ENCODE measurements at regions not wholly inside any gene's neighbourhood (a gene's known extent, or its start where the extent isn't known, plus 50 kb on each side); places are given as distances from the start of the nearest gene placed in this dataset.
"Not testable (repeated sequence)": the region's sequence is repeated elsewhere in the genome, so short reads cannot be mapped to it uniquely, and the experiment has no call there.

DNA sequence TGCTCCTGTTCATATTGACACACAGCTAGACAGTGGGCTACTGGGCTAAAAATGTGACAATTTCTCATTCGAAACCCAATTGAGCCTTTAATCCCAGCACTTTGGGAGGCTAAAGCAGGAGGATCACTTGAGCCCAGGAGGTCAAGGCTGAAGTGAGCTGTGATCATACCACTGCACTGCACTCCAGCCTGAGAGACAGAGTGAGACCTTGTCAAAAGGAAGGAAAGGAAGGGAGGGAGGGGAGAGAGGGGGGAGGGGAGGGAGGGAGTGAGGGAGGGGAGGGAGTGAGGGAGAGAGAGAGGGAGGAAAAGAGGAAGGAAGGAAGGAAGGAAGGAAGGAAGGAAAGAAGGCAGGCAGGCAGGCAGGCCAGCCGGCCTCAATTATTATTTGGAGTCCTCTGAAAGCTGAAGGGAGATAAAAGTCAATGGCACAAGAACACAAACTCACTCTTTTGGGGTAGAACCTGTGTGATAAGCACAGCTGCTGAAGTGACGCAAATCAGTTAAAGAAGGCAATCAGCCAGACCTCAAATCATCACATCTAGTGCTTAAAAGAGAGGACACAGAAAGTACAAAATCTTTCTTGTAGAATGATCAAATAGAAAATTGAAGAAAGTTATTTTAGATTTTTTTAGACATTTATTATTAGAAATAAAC, 98.1 kb downstream of the CCDC71L start:
- DNase-seq = no peak

DNA sequence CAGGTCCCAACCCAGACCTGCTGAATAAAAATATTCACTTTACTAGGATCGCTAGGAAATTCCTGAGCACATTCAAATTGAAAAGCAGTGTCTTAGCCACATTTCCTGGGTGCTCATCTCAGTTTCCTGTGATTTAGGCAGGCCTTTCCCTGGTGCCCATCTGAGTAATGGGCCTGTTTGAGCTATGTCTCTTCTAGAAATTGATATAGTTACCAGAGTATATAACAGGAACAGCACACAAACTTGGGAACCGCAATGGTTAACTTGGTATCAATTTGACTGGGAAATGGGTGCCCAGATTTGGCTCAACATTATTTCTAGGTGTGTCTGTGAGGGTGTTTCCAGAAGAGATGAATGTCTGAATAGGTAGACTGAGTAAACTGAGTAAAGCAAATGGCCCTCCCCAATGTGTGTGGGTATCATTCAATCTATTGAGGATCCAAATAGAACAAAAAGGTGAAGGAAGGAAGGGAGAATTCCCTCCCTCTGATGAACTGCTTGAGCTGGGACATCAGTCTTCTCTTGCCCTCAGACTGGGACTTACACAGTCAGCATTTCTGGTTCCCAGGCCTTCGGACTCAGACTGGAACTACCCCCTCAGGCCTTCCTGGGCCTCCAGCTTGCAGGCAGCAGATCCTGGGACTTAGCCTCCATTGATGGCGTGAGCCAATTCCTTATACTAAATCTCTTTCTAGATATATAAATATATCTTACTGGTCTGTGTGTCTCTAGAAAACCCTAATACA, 99.1 kb downstream of the CCDC71L start:
- no peak for DNase-seq

DNA sequence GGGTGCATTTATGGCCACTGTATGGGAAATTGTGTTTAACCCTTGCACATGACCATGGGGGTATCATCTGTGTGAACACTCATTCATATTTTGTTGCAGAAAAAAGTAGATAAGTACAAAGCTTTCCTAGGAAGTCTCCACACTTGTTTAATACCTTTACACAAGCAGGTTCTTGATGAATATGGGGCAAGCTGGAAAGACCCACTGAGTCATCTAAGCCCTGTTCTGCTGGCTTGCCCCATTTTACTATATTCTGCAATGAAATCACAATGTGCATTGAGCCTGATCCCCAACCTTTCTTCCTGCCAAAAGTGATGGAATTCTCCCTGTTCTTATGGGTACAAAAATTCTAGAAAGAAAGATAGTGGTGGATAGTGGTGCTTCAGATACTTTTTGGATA, 99.8 kb downstream of the CCDC71L start:
- DNase-seq = no peak

DNA sequence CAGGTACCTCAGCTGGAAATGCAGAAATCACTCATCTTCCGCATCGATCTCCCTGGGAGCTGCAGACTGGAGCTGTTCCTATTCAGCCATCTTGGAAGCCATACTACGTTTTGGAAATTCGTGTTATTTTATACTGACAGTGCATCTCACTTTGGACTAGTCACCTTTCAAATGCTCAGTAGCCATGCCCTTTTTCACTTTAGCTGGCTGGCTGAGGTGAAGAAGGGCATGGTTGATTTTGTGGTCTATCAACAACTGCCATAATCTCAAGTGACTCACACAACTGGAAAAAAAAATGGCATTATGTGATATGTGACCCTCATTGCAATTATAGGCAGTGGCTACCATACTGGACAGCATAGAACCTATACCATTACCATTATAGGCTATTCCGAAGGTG, 100.5 kb downstream of the CCDC71L start:
- no peak for DNase-seq

DNA sequence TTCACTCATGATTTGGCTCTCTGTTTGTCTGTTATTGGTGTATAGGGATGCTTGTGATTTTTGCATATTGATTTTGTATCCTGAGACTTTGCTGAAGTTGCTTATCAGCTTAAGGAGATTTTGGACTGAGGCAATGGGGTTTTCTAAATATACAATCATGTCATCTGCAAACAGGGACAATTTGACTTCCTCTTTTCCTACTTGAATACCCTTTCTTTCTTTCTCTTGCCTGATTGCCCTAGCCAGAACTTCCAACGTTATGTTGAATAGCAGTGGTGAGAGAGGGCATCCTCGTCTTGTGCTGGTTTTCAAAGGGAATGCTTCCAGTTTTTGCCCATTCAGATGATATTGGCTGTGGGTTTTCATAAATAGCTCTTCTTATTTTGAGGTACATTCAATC, 104.7 kb downstream of the CCDC71L start:
- DNase-seq = not testable (repeated sequence)

DNA sequence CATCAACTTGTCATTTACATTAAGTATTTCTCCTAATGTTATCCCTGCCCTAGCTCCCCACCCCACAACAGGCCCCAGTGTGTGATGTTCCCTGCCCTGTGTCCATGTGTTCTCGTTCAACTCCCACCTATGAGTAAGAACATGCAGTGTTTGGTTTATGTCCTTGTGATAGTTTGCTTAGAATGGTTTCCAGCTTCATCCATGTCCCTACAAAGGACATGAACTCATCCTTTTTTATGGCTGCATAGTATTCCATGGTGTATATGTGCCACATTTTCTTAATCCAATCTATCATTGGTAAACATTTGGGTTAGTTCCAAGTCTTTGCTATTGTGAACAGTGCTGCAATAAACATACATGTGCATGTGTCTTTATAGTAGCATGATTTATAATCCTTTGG, 106.3 kb downstream of the CCDC71L start:
- DNase-seq = not testable (repeated sequence)

DNA sequence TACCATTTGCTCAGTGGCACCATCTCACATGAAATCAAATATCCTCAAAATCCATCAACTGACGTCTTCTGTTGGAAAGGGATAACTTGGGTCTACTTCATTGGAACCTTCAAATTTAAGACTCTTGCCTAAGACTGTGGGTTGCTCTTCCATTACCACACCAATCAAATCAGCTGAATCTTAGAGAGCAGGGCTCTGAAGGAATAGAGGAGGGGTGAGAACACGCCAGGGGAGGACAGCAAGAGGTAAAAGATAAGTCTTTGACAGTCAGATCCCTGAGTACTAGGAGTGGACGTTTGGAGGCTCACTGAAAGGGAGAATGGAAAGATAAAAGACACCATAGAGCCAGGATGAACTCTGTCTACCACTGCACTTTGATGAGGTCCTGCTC, 107.5 kb downstream of the CCDC71L start:
- DNase-seq = no peak

DNA sequence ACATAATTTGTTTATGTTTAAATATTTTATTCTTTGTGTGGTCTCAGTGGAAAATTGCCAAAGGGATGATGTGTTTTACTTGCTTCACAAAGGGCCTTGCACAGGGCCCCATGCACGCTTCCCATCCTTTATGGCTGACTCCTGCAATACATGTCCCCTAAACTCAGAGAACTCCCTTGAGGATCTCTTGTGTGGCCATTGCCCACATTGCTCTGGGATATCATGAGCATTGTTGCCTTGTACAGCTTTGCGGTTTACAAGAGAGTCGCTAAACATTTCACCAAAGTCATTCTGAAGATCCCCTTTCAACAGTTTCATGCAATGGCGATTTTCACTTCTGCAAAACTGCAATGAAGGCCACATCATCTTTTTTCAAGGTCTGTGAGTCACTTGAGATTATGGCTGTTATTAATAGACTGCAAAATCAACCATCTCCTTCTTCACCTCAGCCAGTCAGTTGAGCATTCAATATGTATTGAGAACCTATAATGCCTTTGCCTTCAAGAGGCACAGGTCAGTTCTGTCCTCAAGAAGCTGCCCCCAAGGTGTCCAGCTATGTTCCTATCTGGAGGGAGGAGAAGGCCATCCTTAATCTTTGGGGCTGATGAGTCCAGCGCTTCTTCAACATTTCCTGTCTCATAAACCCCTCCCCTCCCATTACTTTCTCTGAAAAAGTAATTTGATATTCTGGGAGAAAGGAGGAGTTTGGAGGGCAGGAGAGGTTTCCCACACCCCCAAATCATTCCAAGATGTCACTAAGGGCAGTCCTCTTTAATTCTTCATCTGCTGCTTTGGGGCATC, 108.1 kb downstream of the CCDC71L start:
- DNase-seq = no peak

DNA sequence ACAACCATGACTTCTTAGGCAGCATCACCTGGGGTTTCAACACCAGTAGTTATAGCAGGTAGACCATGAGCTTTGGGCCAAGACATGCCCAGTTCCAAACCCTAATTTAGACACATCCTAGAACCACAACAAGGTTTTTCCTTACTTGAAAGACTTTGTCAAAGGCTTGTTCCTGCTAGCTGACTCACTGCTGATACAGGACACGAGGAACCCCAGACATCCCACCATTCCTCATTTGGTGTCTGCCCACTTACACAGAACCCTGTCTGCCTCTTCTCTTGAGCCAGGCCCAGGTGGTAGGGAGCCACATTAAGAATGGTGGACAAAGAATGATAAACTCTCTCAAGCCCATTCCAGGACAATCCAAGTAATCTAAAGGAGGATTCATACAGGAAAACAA, 109.0 kb downstream of the CCDC71L start:
- no peak for DNase-seq

DNA sequence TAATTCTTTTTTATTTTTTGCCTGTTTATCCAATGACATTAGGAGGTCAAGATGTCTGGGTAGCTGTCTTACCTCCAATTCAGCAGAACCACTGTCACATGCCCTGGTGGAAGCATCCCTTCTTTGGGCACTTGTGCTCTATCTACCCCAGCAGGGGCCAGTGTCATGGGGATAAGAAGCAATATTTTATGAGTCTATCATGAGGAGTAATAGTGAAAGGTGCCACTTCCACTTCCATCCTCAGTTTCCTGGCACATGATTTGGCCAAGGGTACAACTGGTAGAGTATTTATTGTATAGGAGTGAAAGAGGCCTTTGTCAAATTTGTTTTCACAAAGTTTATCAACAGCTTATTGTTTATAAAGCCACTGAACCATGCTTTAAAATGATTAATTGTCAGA, 112.5 kb downstream of the CCDC71L start:
- no peak for DNase-seq

DNA sequence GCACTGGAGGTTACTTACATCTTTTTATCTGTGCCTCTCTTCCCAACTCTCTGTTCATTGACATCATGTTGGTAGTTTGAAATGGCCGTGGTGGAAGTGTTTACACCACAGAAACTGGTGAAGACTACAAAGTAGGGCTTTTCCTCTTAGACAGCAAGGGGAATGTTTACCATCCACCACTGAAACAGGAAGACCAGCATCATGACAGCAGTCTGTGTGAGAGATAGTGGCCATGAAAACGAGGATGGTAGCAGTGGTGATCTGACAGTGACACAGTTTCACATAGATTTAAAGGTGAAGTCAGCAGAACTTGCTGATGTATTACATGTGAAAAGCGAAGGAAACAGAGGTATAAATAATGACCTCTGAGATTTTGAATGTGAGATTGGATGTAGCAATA, 115.7 kb downstream of the CCDC71L start:
- DNase-seq = no peak

DNA sequence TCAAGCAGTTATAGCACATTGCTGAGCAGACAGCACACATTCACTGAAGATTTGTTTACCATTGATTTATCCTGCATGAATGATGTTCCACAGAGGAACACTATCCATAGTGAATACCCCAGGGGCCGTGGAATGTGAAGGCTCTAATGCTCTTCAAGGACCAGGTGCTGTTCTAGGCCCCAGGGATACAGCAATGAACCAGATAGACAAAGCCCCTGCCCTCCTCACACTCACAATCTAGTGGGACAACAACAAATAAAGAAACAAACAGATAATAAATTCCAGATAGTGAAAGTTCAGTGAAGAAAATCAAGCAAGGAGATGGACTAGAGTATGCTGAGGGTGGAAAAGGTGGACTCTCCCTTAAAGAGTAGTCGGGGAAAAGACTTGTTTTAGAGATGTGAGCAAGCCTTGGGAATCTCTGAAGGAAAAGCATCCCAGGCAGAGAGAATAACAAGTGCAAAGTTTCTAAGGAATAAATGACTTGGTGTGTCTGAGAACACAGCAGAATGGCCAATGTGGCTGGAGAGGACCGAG, 117.7 kb downstream of the CCDC71L start:
- DNase-seq = no peak

DNA sequence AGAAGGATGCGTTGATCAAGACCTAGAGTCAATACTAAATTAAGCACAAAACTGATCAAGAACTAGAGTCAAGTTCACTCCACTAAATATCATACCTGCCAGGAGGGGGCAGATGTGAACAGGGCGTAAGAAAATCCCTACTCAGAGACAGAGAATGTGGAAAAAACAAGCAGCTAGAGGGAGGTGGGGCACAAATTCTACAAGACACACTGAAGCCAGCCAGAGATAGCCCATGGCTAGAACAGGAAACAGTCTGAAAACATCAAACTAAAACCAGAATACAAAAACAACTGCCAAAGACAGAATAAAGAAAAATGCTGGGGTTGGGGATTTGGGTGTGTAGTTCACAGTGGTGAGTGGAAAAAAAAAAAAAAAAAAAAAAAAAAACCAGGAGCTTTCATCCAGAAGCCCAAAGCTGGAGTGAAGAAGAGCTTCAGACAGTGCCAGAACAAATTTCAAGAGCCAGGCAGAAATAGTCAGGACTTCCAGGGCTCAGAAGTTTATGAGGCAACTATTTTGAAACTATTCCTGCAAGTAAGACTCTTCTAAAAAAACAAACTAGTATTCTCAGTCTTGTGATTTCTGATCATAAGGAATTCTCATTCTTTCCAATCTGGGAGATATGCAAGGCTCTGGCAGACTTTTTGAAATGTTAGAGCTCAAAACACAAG, 118.3 kb downstream of the CCDC71L start:
- DNase-seq = no peak

DNA sequence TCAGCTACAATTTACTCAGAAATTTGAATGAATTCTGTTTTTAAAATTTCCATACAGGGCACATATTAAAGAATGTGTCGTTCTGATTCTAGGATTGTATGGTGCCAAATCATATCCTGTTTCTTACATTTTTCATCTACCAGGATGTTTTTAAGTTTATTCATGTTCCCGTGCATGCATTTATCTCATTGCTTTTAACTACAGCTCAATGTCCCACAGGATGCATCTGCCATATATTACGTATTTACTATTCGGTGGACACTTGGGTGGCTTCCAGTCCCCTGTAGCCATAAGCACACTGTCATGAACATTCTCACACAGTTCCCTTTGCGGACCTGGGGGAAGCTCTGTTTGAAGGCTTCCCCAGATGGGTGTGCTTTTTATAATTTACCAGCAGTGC, 122.3 kb downstream of the CCDC71L start:
- no peak for DNase-seq

DNA sequence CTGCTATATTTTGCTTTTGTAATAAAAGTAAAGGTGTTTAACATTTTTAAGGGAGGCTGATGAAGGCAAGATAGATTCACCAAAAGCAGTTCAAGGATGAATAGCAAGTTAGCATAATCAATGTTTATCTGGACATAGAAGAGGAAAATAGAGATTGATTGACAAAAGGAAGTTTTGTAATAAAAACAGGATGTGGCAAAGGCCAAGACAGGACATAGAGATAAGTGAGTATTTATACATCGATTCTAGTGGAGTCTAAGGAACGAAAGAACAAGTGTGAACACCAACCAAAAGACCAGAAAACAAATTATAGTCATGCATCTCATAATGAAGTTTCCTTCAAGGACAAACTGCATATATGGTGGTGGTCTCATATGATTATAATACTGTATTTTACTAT, 123.8 kb downstream of the CCDC71L start:
- no peak for DNase-seq

DNA sequence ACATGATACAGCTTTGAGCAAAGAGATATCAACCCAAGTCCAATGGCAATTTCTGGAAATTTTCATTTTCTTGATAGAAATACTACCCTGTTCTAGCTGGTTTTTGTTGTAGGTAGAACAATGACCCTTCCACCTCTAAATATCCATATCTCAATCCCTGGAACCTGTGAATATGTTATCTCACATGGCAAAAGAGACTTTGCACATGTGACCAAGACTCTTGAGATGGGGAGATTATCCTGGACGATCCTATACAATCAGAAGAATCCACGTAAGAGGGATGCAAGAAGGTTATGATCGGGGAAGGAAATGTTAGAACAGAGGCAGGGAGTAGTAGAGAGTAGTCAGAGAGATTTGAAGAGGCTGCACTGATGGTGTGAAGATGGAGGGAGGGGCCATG, 124.9 kb downstream of the CCDC71L start:
- DNase-seq = no peak

DNA sequence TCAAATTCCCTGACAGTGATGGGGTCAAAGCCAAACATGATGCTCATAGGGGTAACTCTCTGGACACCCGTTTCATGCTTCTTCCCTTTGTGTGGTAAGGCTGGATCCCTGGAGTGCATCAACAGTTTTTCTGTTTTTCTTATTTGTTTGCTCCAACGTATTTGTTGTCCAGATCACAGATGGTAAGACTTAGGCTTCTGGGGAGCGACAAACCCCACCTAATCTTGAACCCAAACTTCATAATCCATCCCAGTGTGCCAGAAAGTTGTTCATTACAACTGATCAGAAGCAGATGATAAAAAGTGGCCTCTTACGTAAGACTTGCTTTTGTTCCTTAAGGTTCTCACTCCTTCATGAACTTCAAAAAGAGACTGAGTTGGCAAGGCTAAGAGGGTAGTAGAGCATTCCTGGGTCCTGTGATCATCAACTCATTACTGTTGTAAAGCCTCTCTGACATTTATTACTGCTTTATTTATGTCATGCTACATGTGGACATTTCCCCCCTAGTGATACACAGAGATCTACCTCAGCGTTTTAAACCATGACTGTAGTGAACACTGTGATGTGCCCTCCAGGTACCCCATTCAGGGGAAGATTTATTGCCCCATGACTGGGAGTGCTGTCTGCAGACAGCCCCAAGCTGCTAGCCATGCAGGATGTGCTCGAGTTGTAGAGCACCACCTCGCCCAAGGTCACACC, 125.6 kb downstream of the CCDC71L start:
- no peak for DNase-seq

DNA sequence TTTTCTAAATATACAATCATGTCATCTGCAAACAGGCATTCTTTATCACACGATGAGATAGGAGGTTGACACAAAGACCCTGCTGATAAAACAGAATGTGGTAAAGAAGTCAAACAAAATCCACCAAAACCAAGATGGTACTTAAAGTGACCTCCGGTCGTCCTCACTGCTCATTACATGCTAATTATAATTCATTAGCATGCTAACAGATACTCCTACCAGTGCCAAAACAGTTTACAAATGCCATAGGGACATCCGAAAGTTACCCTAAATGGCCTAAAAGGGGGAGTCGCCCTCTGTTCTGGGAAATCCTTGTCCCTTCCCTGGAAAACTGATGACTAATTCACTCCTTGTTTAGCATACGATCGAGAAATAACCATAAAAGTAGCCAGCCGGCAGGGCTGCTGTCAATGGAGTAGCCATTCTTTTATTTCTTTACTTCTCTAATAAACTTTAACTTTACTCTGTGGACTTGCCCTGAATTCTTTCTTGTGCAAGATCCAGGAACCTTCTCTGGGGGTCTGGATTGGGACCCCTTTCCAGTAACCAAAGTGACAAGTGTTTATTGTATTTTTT, 126.6 kb downstream of the CCDC71L start:
- DNase-seq = no peak

DNA sequence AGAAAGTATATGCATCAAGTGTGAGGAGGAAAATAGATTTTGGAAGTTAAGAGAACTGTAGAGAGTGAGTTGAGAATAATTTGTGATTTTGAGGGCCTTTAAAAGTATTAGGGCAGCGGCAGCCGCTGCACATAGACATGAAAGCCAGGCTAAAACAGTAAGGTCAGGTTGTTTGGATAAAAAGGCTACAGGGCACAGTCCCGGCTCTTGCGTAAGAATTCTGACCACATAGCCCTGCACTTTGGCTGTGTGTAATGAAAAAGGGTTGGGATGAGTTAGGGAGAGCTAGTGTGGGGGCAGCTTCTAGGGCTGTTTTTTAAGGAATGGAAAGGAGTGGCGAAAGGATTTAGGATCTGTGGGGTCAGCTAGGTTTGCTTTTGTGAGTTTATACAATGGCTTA, 130.8 kb downstream of the CCDC71L start:
- not testable (repeated sequence) for DNase-seq

DNA sequence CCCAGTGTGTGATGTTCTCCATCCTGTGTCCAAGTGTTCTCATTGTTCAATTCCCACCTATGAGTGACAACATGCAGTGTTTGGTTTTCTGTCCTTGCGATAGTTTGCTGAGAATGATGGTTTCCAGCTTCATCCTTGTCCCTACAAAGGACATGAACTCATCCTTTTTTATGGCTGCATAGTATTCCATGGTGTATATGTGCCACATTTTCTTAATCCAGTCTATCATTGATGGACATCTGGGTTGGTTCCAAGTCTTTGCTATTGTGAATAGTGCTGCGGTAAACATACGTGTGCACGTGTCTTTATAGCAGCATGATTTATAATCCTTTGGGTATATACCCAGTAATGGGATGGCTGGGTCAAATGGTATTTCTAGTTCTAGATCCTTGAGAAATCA, 134.3 kb downstream of the CCDC71L start:
- DNase-seq = not testable (repeated sequence)

DNA sequence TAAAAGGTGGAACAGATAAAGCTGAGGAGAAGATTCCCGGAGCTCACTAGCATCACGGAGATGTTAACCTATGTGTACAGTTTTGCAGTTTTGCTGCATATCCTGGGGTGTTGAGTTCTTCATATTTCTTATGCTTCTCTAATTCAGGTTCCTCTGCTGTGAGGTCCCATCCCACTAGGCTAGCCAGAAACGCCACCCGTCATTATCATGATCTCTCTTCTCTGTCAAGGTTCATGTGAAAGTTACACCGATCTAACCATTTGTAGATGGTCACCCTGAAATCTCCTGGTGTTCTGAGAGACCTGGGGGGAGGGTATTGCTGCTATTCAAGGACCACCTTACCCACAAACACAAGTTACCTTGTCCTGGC, 136.3 kb downstream of the CCDC71L start:
- no peak for DNase-seq

DNA sequence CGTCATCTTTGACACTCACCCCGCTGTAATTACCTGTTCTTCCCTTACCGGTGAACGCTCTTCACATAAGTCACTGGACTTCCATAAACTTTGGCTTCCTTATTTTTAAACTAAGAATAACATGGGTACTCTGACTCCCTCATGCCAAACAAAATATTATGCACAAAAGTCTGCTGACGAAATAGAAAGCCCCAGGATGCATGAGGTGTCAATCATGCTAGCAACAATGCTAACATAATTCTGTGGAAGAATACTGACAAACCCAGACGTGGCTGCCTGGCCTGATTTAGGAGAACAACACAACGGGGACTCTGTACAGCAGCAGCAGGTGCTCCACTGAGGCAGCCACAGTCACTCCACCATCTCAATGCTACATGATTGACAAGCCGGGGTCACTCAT, 137.5 kb downstream of the CCDC71L start:
- DNase-seq = no peak

Data from activated naive CD4-positive, alpha-beta T cell (primary cell).